Stimulated activated CD4-positive, alpha-beta T cell treated with anti-CD3 and anti-CD28 coated beads, TNF-alpha, amount 100 ng/mL, for 24 hours (primary cell): ENCODE measurements at regions not wholly inside any gene's neighbourhood (a gene's known extent, or its start where the extent isn't known, plus 50 kb on each side); places are given as distances from the start of the nearest gene placed in this dataset.
"Not testable (repeated sequence)": the region's sequence is repeated elsewhere in the genome, so short reads cannot be mapped to it uniquely, and the experiment has no call there.

Experiments
- DNase-seq, 3 experiments: peaks; one replicate each; pipeline ENCODE4 v3.0.0-alpha.2; 2020; ENCODE audit warnings: low read depth in 3 of 3

- DNase-seq: no peak
Measured at GRCh38 chr18:40168026-40168425, 1787.0 kb upstream of the PIK3C3 start.

DNA sequence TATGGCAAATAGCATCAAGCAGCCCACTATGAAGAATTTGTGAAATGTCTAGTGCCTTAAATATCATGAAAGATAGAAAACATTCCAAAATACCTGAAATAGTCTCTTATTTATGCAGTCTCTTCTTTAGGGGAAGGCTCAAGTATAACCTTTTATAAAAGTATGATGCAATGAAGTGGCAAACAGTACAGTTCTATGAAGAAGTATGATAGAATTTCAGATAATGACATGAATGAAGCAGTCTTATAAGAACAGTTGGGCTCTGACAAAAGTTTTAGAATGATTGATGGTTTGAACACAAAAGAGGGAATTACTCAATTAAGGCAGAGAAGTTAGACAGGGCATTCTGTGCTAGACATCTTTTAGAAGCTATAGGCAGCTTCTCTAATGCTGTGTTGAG, 1791.8 kb upstream of the PIK3C3 start:
- no peak for DNase-seq

GRCh38 chr18:40160361-40160760, 1794.7 kb upstream of the PIK3C3 start:
- no peak for DNase-seq

DNA sequence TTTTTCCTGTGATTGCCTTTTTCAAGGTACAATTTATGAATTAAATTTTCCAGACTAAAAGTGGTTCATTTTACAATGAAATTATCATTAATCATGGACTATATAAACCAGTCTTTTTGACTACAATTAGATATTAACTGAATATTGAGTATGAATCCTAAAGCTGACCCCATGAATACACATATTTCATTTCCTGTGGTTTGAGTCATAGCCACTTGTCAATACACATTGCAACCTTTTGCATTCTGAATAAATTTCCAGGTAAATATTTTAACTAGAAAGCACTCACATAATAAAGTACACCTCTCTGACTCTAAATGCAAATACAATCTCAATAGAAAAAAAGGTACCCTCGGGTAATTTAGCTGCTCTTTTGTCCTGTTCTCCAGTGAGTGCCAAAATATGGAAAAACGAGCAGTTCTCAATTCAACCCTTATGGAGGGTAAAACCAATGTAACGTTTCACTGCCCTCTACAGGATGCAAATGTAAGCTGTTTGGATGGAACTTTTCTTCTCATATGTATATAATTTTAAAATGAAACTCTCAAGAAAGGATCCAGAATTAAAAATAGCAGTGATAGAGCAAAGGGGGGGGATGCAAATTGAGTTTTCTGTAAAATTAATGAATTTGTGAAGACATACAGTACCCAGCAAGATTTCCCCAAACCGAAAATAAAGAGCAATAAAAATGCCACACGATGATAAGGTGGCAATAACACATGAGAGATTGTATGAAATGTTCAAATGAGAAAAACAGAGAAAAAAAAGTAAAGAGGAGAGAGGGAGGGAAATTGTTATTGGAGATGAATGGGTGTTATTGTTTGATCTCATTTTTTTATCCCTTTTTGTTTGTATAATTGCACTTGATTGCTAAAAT, 1795.7 kb upstream of the PIK3C3 start:
- DNase-seq: no peak

DNA sequence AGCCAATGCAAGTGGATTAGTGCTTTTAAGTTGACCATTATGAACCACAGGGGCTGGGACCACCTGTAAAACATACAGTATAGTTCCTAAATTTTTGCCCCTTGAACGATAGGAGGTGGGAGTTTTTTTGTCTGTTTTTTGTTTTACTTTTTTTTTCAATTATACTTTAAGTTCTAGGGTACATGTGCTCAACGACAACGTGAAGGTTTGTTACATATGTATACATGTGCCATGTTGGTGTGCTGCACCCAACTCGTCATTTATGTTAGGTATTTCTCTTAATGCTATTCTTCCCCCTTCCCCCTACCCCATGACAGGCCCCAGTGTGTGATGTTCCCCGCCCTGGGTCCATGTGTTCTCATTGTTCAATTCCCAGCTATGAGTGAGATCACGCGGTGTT, 1797.9 kb upstream of the PIK3C3 start:
- DNase-seq: no peak

GRCh38 chr18:40152859-40153258, 1802.2 kb upstream of the PIK3C3 start:
- DNase-seq: no peak

GRCh38 chr18:40148960-40149359, 1806.1 kb upstream of the PIK3C3 start:
- DNase-seq: no peak

- no peak for DNase-seq
Measured at GRCh38 chr18:40133253-40133652, 1821.8 kb upstream of the PIK3C3 start.

DNA sequence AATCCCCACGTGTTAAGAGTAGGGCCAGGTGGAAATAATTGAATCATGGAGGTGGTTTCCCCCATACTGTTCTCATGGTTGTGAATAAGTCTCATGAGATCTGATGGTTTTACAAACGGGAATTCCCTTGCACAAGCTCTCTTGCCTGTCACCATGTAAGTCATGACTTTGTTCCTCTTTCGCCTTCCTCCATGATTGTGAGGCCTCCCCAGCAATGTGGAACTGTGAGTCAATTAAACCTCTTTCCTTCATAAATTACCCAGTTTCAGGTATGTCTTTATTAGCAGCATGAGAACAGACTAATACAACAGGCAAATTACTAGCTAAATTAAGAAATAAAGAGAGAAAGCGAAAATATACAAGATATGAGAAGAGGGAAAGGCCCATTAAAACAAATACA, 1822.6 kb upstream of the PIK3C3 start:
- DNase-seq: not testable (repeated sequence)

- DNase-seq: no peak
Measured at GRCh38 chr18:40124107-40124506, 1830.9 kb upstream of the PIK3C3 start.

GRCh38 chr18:40120796-40121391, 1834.1 kb upstream of the PIK3C3 start:
- no peak for DNase-seq

- DNase-seq: no peak
Measured at GRCh38 chr18:40120356-40120755, 1834.7 kb upstream of the PIK3C3 start.

DNA sequence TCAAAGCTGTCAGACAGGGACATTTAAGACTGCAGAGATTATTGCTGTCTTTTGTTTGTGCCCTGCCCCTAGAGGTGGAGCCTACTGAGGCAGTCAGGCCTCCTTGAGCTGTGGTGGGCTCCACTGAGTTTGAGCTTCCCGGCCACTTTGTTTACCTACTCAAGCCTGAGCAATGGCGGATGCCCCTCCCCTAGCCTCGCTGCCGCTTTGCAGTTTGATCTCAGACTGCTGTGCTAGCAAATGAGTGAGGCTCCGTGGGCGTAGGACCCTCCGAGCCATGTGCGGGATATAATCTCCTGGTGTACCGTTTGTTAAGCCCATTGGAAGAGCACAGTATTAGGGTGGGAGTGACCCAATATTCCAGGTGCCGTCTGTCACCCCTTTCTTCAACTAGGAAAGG, 1835.5 kb upstream of the PIK3C3 start:
- not testable (repeated sequence) for DNase-seq

- no peak for DNase-seq
Measured at GRCh38 chr18:40110455-40110854, 1844.6 kb upstream of the PIK3C3 start.

GRCh38 chr18:40109252-40110049, 1845.6 kb upstream of the PIK3C3 start:
- DNase-seq: no peak

DNA sequence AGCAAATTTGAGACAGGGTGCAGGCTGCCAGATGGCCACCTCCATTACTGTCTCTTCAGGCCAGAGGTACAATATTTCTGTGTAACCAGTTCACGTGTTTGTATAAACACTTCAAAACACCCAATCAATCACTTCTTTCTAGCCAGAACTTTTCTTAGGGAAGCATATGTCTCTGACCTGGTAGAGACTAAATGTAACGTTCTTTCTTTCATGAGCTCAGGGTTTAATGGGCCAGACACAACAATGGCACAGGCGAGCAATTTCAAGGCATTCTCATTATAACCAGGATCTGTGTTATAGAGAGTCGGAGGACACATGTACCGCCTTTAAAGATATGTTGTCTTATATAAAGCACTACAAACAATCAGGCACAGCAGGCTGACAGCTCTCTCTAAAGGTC, 1846.4 kb upstream of the PIK3C3 start:
- no peak for DNase-seq

- DNase-seq: no peak
Measured at GRCh38 chr18:40102903-40103302, 1852.1 kb upstream of the PIK3C3 start.

DNA sequence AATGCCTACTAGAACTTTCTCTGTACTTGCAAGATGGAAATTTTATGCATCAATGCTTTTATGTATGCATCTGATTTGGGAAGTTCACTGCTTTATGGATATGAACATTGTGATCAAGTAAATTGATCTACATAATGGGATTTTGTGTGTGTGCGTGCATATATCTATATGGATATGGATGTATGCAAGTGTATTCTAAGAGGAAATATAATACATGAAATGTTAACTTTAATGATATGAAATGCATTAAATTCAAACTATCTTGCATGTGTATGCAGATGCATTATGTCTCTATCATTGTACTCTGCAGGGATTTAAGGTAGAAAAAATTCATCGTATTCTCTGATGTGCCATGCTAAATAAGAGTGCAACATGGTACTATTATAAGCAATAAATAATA, 1855.4 kb upstream of the PIK3C3 start:
- DNase-seq: no peak

DNA sequence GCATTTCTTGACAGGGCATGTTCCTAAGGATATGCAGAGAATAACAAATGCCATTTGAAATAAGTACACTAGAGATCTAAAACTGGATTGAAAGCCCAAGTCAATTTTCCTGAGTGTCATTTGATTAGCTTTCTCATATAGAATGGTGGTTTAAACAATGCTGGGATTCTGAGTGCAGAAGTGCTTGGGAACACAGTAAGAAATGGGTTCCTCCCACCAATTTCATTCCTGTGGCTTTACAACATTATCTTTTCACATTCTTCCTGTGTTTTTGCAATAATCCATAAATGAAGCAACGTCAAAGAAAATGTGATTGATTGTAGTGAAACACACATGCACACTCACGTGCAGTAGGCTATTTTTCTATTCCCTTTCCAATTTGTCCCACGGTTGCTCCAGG, 1858.4 kb upstream of the PIK3C3 start:
- DNase-seq: no peak

- no peak for DNase-seq
Measured at GRCh38 chr18:40094441-40094840, 1860.6 kb upstream of the PIK3C3 start.

- no peak for DNase-seq
Measured at GRCh38 chr18:40088130-40088529, 1866.9 kb upstream of the PIK3C3 start.

- DNase-seq: no peak
Measured at GRCh38 chr18:40079786-40080185, 1875.2 kb upstream of the PIK3C3 start.

GRCh38 chr18:40075616-40076015, 1879.4 kb upstream of the PIK3C3 start:
- no peak for DNase-seq
